Trophoblast cell (in vitro differentiated cells and primary cell): ENCODE measurements at regions not wholly inside any gene's neighbourhood (a gene's known extent, or its start where the extent isn't known, plus 50 kb on each side); places are given as distances from the start of the nearest gene placed in this dataset.

Source experiments
- DNase-seq, 2 donors: peaks; one replicate each; pipeline ENCODE4 v3.0.0-alpha.2; 2016
- H2AFZ ChIP-seq: 2 replicates; pipeline ENCODE4 v1.6.1; 2013; ENCODE audit warnings: low read length, moderate library complexity, mild to moderate bottlenecking; ENCODE audit not compliant: insufficient read depth, poor library complexity
- H2AK5ac ChIP-seq: 2 replicates; pipeline ENCODE4 v1.6.1; 2013; ENCODE audit warnings: mild to moderate bottlenecking, low read length
- H2BK120ac ChIP-seq: 2 replicates; pipeline ENCODE4 v1.6.1; 2013; ENCODE audit warnings: low read length, mild to moderate bottlenecking, moderate library complexity; ENCODE audit not compliant: insufficient read depth, poor library complexity
- H2BK12ac ChIP-seq: 2 replicates; pipeline ENCODE4 v1.6.1; 2013; ENCODE audit warnings: mild to moderate bottlenecking, low read length, moderate library complexity
- H2BK5ac ChIP-seq: 2 replicates; pipeline ENCODE4 v1.6.1; 2013; ENCODE audit warnings: low read length, low read depth, moderate library complexity, mild to moderate bottlenecking; ENCODE audit not compliant: poor library complexity
- H3K14ac ChIP-seq: 2 replicates; pipeline ENCODE4 v1.6.1; 2013; ENCODE audit warnings: mild to moderate bottlenecking, low read length
- H3K18ac ChIP-seq: 2 replicates; pipeline ENCODE4 v1.6.1; 2013; ENCODE audit warnings: mild to moderate bottlenecking, low read length
- H3K23ac ChIP-seq: 2 replicates; pipeline ENCODE4 v1.6.1; 2013; ENCODE audit warnings: low read length
- H3K27ac ChIP-seq: 2 replicates; pipeline ENCODE4 v1.5.1; 2013; ENCODE audit warnings: low read depth, mild to moderate bottlenecking, inconsistent platforms, low read length, moderate library complexity
- H3K27me3 ChIP-seq: 2 replicates; pipeline ENCODE4 v1.6.1; 2013; ENCODE audit warnings: inconsistent platforms, mild to moderate bottlenecking, low read length, moderate library complexity; ENCODE audit not compliant: insufficient read depth
- H3K36me3 ChIP-seq, 2 experiments: 1 replicate in 1 of 2; 2 replicates in 1 of 2; pipeline ENCODE4 v1.6.1; 2013; ENCODE audit warnings: low read length in 2 of 2, mild to moderate bottlenecking in 2 of 2, moderate library complexity in 1 of 2; ENCODE audit not compliant: insufficient read depth in 2 of 2, control insufficient read depth in 1 of 2
- H3K4ac ChIP-seq: 2 replicates; pipeline ENCODE4 v1.6.1; 2013; ENCODE audit warnings: low read depth, mild to moderate bottlenecking, low read length, moderate library complexity
- H3K4me1 ChIP-seq, 2 experiments: 1 replicate in 1 of 2; 2 replicates in 1 of 2; pipeline ENCODE4 v1.6.1; 2013; ENCODE audit warnings: low read length in 2 of 2, mild to moderate bottlenecking in 2 of 2, moderate library complexity in 1 of 2; ENCODE audit not compliant: insufficient read depth in 2 of 2, control insufficient read depth in 1 of 2
- H3K4me2 ChIP-seq: 2 replicates; pipeline ENCODE4 v1.6.1; 2013; ENCODE audit warnings: inconsistent platforms, mild to moderate bottlenecking, low read length, moderate library complexity
- H3K4me3 ChIP-seq: 2 replicates; pipeline ENCODE4 v1.5.1; 2013; ENCODE audit warnings: mild to moderate bottlenecking, low read depth, low read length, inconsistent platforms
- H3K79me1 ChIP-seq: one replicate; pipeline ENCODE4 v1.6.1; 2013; ENCODE audit warnings: low read length
- H3K79me2 ChIP-seq: 2 replicates; pipeline ENCODE4 v1.6.1; 2013; ENCODE audit warnings: low read length, mild to moderate bottlenecking; ENCODE audit not compliant: control insufficient read depth, insufficient read depth, poor library complexity
- H3K9ac ChIP-seq: 2 replicates; pipeline ENCODE4 v1.6.1; 2013; ENCODE audit warnings: mild to moderate bottlenecking, low read length
- H3K9me3 ChIP-seq: 2 replicates; pipeline ENCODE4 v1.6.1; 2013; ENCODE audit warnings: low read depth, mild to moderate bottlenecking, control low read depth, inconsistent platforms, low read length; ENCODE audit not compliant: insufficient read depth
- H4K12ac ChIP-seq: 2 replicates; pipeline ENCODE4 v1.6.1; 2013; ENCODE audit warnings: low read depth, mild to moderate bottlenecking, low read length, moderate library complexity
- H4K8ac ChIP-seq: 2 replicates; pipeline ENCODE4 v1.6.1; 2013; ENCODE audit warnings: low read depth, mild to moderate bottlenecking, low read length, moderate library complexity
- H4K91ac ChIP-seq: one replicate; pipeline ENCODE4 v1.6.1; 2013; ENCODE audit warnings: low read depth, mild to moderate bottlenecking, low read length, moderate library complexity
- WGBS: extraction: QIAGEN DNeasy Blood & Tissue Kit; methylation state at CpG from one replicate; pipeline ENCODE4 v1.1.7; 2013; ENCODE audit warnings: missing lambda C conversion rate; ENCODE audit not compliant: insufficient read length, insufficient coverage; ENCODE audit errors: extremely low coverage; 5-methylcytosine and 5-hydroxymethylcytosine counted together

- Histone ChIP-seq H3K9ac (no peak overlapping the region), H4K12ac (no peak overlapping the region), H3K23ac (no peak overlapping the region), H2BK12ac (no peak overlapping the region), H4K91ac (no peak overlapping the region), H2AK5ac (no peak overlapping the region), H3K36me3 (no peaks in the 10 kb centered on the region), H3K27me3 (no peaks in the 10 kb centered on the region), H2AFZ (no peak overlapping the region), H3K9me3 (no peaks in the 10 kb centered on the region), H3K79me1 (peaks cover 4% of the 10 kb centered on the region), H2BK5ac (no peak overlapping the region), H3K18ac (no peak overlapping the region), H3K4me3 (no peak overlapping the region), H3K4ac (no peak overlapping the region), H4K8ac (no peak overlapping the region), H3K27ac (no peak overlapping the region), H3K4me1 (peaks cover 2 to 7% of the 10 kb centered on the region in 2 experiments), H3K4me2 (no peak overlapping the region), H3K79me2 (no peaks in the 10 kb centered on the region), H2BK120ac (no peak overlapping the region), H3K14ac (no peak overlapping the region)
- WGBS, result no CpG with 5 or more reads among the region's 3 CpGs
- no peak for DNase-seq
Observed at GRCh38 chr10:59561477-59562121, 148.1 kb downstream of the SLC16A9 start.

- Histone ChIP-seq H2BK5ac (no peak overlapping the region), H4K8ac (no peak overlapping the region), H3K23ac (no peak overlapping the region), H2AFZ (no peak overlapping the region), H4K91ac (no peak overlapping the region), H3K18ac (no peak overlapping the region), H3K4me1 (peaks cover 2 to 9% of the 10 kb centered on the region in 2 experiments), H3K14ac (no peak overlapping the region), H3K36me3 (no peaks in the 10 kb centered on the region), H3K79me2 (no peaks in the 10 kb centered on the region), H3K27me3 (no peaks in the 10 kb centered on the region), H3K27ac (no peak overlapping the region), H2BK120ac (no peak overlapping the region), H4K12ac (no peak overlapping the region), H3K9me3 (no peaks in the 10 kb centered on the region), H3K4me2 (no peak overlapping the region), H3K9ac (no peak overlapping the region), H2BK12ac (no peak overlapping the region), H3K4ac (no peak overlapping the region), H3K79me1 (peaks cover 4% of the 10 kb centered on the region), H3K4me3 (no peak overlapping the region), H2AK5ac (no peak overlapping the region)
- no CpG with 5 or more reads among the region's 2 CpGs for WGBS
- DNase-seq, result peak in 1 of 2 donors; percentile 41
Observed at GRCh38 chr10:59560990-59561389, 148.7 kb downstream of the SLC16A9 start.

- peaks cover 2 to 9% of the 10 kb centered on the region in 2 experiments for H3K4me1 ChIP-seq
- H3K36me3 ChIP-seq, result no peaks in the 10 kb centered on the region
- no peak overlapping the region for H3K4me3 ChIP-seq
- DNase-seq, result peak in 1 of 2 donors; percentile 69
- H4K8ac ChIP-seq, result no peak overlapping the region
- H3K27me3 ChIP-seq, result no peaks in the 10 kb centered on the region
- H2BK120ac ChIP-seq, result no peak overlapping the region
- H2AFZ ChIP-seq, result no peak overlapping the region
- H3K14ac ChIP-seq, result no peak overlapping the region
- no peak overlapping the region for H3K23ac ChIP-seq
- no peak overlapping the region for H3K18ac ChIP-seq
- H3K79me1 ChIP-seq, result peaks cover 4% of the 10 kb centered on the region
- H3K9me3 ChIP-seq, result no peaks in the 10 kb centered on the region
- H4K91ac ChIP-seq, result no peak overlapping the region
- H3K79me2 ChIP-seq, result no peaks in the 10 kb centered on the region
- WGBS, result no CpG with 5 or more reads among the region's 2 CpGs
- no peak overlapping the region for H2AK5ac ChIP-seq
- no peak overlapping the region for H3K4me2 ChIP-seq
- H2BK5ac ChIP-seq, result no peak overlapping the region
- H2BK12ac ChIP-seq, result no peak overlapping the region
- H4K12ac ChIP-seq, result no peak overlapping the region
- H3K9ac ChIP-seq, result no peak overlapping the region
- no peak overlapping the region for H3K27ac ChIP-seq
- H3K4ac ChIP-seq, result no peak overlapping the region
Observed at GRCh38 chr10:59560161-59560560, 149.5 kb downstream of the SLC16A9 start.

- H3K79me2 ChIP-seq, result no peaks in the 10 kb centered on the region
- no CpG with 5 or more reads among the region's 4 CpGs for WGBS
- H4K8ac ChIP-seq, result no peak overlapping the region
Observed at GRCh38 chr10:59558066-59558465, 151.6 kb downstream of the SLC16A9 start.

More at GRCh38 chr10:59558066-59558465, 151.6 kb downstream of the SLC16A9 start:
- H3K79me1 ChIP-seq, result peaks cover 4% of the 10 kb centered on the region
- peak overlapping the region; percentile 62 for H4K91ac ChIP-seq
- H2AFZ ChIP-seq, result no peak overlapping the region
- no peak overlapping the region for H3K14ac ChIP-seq
- H3K4me2 ChIP-seq, result no peak overlapping the region
- no peak overlapping the region for H4K12ac ChIP-seq
- no peak overlapping the region for H3K4me3 ChIP-seq
- no peak overlapping the region for H3K23ac ChIP-seq
- no peak overlapping the region for H3K18ac ChIP-seq
- no peak overlapping the region for H3K27ac ChIP-seq
- no peak overlapping the region for H3K4ac ChIP-seq
- H2BK12ac ChIP-seq, result peak overlapping the region; percentile 92
- H2BK5ac ChIP-seq, result no peak overlapping the region
- no peak for DNase-seq
- peaks cover 2 to 9% of the 10 kb centered on the region in 2 experiments for H3K4me1 ChIP-seq
- H3K9ac ChIP-seq, result no peak overlapping the region
- no peaks in the 10 kb centered on the region for H3K27me3 ChIP-seq
- H3K9me3 ChIP-seq, result no peaks in the 10 kb centered on the region
- no peaks in the 10 kb centered on the region for H3K36me3 ChIP-seq
- peak overlapping the region; percentile 55 for H2BK120ac ChIP-seq
- no peak overlapping the region for H2AK5ac ChIP-seq
